B cell (primary cell): ENCODE measurements at regions not wholly inside any gene's neighbourhood (a gene's known extent, or its start where the extent isn't known, plus 50 kb on each side); places are given as distances from the start of the nearest gene placed in this dataset.

Experiments used
- EZH2 ChIP-seq: IDR thresholded peaks from 2 replicates; pipeline ENCODE4 v1.6.1; 2012; ENCODE audit warnings: borderline replicate concordance, low read depth, mild to moderate bottlenecking, moderate library complexity, low read length; ENCODE audit not compliant: insufficient read depth, poor library complexity, severe bottlenecking
- TF ChIP-seq, protein P1 (sequence below): fragments of 200-600 bp; IDR thresholded peaks from one replicate; pipeline ENCODE4 v1.8.0; 2022; ENCODE audit warnings: antibody characterized with exemption, mild to moderate bottlenecking

- TF ChIP-seq EZH2, result no peak
- TF ChIP-seq, protein P1, sequence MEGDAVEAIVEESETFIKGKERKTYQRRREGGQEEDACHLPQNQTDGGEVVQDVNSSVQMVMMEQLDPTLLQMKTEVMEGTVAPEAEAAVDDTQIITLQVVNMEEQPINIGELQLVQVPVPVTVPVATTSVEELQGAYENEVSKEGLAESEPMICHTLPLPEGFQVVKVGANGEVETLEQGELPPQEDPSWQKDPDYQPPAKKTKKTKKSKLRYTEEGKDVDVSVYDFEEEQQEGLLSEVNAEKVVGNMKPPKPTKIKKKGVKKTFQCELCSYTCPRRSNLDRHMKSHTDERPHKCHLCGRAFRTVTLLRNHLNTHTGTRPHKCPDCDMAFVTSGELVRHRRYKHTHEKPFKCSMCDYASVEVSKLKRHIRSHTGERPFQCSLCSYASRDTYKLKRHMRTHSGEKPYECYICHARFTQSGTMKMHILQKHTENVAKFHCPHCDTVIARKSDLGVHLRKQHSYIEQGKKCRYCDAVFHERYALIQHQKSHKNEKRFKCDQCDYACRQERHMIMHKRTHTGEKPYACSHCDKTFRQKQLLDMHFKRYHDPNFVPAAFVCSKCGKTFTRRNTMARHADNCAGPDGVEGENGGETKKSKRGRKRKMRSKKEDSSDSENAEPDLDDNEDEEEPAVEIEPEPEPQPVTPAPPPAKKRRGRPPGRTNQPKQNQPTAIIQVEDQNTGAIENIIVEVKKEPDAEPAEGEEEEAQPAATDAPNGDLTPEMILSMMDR, result no peak
These were observed 403.5 kb downstream of the USP25 start for GRCh38 chr21:16133248-16133647.
